OCI-LY3 (cell line): ENCODE measurements at regions not wholly inside any gene's neighbourhood (a gene's known extent, or its start where the extent isn't known, plus 50 kb on each side); places are given as distances from the start of the nearest gene placed in this dataset.

Source experiments
- H2AFZ ChIP-seq: fragments of 200-600, 300-600 bp; shearing (Covaris generic); 2 replicates; pipeline ENCODE4 v1.6.0; 2014; ENCODE audit warnings: antibody characterized with exemption, low read depth, low read length
- H3K27ac ChIP-seq: fragments of 200-600, 300-600 bp; sonication (generic); 2 replicates; pipeline ENCODE4 v1.5.1; 2014; ENCODE audit warnings: mild to moderate bottlenecking, low read length, moderate library complexity, mixed read lengths
- H3K27me3 ChIP-seq: fragments of 200-600, 300-600 bp; sonication (generic); 2 replicates; pipeline ENCODE4 v1.6.1; 2014; ENCODE audit warnings: low read depth, low read length, mixed read lengths
- H3K36me3 ChIP-seq: fragments of 200-600, 300-600 bp; sonication (generic); replicated peaks from 2 replicates; pipeline ENCODE3; 2014; ENCODE audit warnings: low read depth, low read length, mixed read lengths
- H3K4me1 ChIP-seq: fragments of 300-600, 200-600 bp; sonication (generic); 2 replicates; pipeline ENCODE4 v1.6.1; 2014; ENCODE audit warnings: low read length, mixed read lengths
- H3K4me2 ChIP-seq: fragments of 200-600, 300-600 bp; sonication (generic); 2 replicates; pipeline ENCODE4 v1.6.1; 2014; ENCODE audit warnings: low read length, mixed read lengths
- H3K4me3 ChIP-seq: fragments of 300-600, 200-600 bp; sonication (generic); 2 replicates; pipeline ENCODE4 v1.5.1; 2014; ENCODE audit warnings: antibody characterized with exemption, mild to moderate bottlenecking, low read length, moderate library complexity
- H3K79me2 ChIP-seq: fragments of 300-600, 200-600 bp; shearing (Covaris generic); 2 replicates; pipeline ENCODE4 v1.6.1; 2014; ENCODE audit warnings: mild to moderate bottlenecking, low read length, mixed read lengths
- H3K9ac ChIP-seq: fragments of 300-600, 200-600 bp; shearing (Covaris generic); 2 replicates; pipeline ENCODE4 v1.6.0; 2014; ENCODE audit warnings: mild to moderate bottlenecking, low read length, moderate library complexity
- H3K9me3 ChIP-seq: fragments of 200-600, 300-600 bp; shearing (Covaris generic); 2 replicates; pipeline ENCODE4 v1.6.1; 2014; ENCODE audit warnings: low read length, mixed read lengths; ENCODE audit not compliant: insufficient read depth
- H4K20me1 ChIP-seq: fragments of 200-600, 300-600 bp; sonication (generic); 2 replicates; pipeline ENCODE4 v1.6.1; 2016; ENCODE audit warnings: low read length, mixed read lengths; ENCODE audit not compliant: insufficient read depth
- EZH2phosphoT487 ChIP-seq: fragments of 200-600 bp; shearing (Covaris generic); IDR thresholded peaks from 2 replicates; pipeline ENCODE4 v1.6.1; 2018; ENCODE audit warnings: antibody characterized with exemption, mixed run types, low read depth
- TF ChIP-seq, protein P1 (sequence below): fragments of 200-600, 300-600 bp; sonication (generic); IDR thresholded peaks from 2 replicates; pipeline ENCODE4 v1.5.1; 2014; ENCODE audit warnings: antibody characterized with exemption, low read length, low read depth

GRCh38 chr9:89873801-89874200 is 269.0 kb downstream of the GADD45G start:
- Histone ChIP-seq H3K79me2 (no peaks in the 10 kb centered on the region), H3K4me3 (no peak overlapping the region), H3K4me2 (no peak overlapping the region), H3K27ac (no peak overlapping the region), H3K9ac (no peak overlapping the region), H3K9me3 (no peaks in the 10 kb centered on the region), H4K20me1 (no peaks in the 10 kb centered on the region), H3K27me3 (no peaks in the 10 kb centered on the region), H3K4me1 (no peaks in the 10 kb centered on the region), H2AFZ (no peak overlapping the region), H3K36me3 (no peaks in the 10 kb centered on the region)
- TF ChIP-seq, protein P1, sequence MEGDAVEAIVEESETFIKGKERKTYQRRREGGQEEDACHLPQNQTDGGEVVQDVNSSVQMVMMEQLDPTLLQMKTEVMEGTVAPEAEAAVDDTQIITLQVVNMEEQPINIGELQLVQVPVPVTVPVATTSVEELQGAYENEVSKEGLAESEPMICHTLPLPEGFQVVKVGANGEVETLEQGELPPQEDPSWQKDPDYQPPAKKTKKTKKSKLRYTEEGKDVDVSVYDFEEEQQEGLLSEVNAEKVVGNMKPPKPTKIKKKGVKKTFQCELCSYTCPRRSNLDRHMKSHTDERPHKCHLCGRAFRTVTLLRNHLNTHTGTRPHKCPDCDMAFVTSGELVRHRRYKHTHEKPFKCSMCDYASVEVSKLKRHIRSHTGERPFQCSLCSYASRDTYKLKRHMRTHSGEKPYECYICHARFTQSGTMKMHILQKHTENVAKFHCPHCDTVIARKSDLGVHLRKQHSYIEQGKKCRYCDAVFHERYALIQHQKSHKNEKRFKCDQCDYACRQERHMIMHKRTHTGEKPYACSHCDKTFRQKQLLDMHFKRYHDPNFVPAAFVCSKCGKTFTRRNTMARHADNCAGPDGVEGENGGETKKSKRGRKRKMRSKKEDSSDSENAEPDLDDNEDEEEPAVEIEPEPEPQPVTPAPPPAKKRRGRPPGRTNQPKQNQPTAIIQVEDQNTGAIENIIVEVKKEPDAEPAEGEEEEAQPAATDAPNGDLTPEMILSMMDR: no peak

- Histone ChIP-seq H3K4me3 (no peak overlapping the region), H2AFZ (no peak overlapping the region), H3K36me3 (no peaks in the 10 kb centered on the region)
Observed at GRCh38 chr9:89874351-89875321, 269.8 kb downstream of the GADD45G start.

DNA sequence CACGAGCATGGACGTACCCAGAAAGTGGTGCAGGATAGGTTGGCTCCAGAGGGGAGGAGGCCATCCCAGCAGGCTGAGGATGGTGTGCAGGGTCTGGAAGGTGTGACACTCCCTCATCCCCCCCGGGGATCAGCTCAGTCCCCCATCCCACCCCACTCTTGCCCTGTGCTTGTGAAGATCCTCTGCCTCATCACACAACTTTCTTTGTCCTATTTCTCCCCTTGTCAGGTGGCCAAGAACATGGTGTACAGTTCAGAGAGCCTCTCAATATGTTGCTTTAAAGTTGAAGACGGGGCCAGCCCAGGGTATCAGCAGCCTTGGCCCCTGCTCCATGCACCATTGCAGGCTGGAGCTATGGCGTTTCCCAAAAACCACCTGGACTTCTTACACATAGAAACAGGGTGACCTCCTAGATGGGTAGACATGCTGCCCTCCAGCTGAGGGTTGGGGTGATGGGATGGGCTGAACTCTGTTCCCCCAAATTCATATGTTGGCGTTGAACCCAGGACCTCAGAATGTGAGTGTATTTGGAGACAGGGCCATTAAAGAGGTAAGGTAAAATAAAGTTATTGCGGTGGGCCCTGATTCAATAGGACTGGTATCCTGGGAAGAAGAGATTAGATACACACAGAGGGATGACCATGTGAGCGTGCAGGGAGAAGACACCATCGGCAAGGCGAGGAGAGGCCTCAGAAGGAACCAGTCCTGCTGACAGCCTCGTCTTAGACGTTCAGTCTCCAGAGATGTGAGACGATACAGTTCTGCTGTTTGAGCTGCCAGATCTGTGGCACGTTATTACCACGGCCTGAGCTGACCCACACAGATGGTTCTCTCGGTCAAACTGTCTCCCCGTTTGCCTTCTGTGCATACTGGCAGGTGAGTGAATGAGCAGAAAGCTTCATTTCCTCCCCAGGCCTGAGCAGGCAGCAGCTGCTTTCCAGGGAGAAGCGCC is 272.5 kb downstream of the GADD45G start:
- no peak overlapping the region for H3K4me3 ChIP-seq
- no peaks in the 10 kb centered on the region for H4K20me1 ChIP-seq
- no peak overlapping the region for H2AFZ ChIP-seq
- H3K27ac ChIP-seq: no peak overlapping the region
- H3K9ac ChIP-seq: no peak overlapping the region
- no peaks in the 10 kb centered on the region for H3K4me1 ChIP-seq
- TF ChIP-seq, protein P1: no peak
- no peak for TF ChIP-seq EZH2phosphoT487
- H3K9me3 ChIP-seq: no peaks in the 10 kb centered on the region
- no peaks in the 10 kb centered on the region for H3K36me3 ChIP-seq
- H3K79me2 ChIP-seq: no peaks in the 10 kb centered on the region
- H3K27me3 ChIP-seq: no peaks in the 10 kb centered on the region
- H3K4me2 ChIP-seq: no peak overlapping the region

More at GRCh38 chr9:89874351-89875321, 269.8 kb downstream of the GADD45G start:
- no peaks in the 10 kb centered on the region for H4K20me1 ChIP-seq
- H3K27ac ChIP-seq: no peak overlapping the region
- no peak overlapping the region for H3K4me2 ChIP-seq
- no peaks in the 10 kb centered on the region for H3K27me3 ChIP-seq
- TF ChIP-seq EZH2phosphoT487: no peak
- TF ChIP-seq, protein P1: no peak
- no peaks in the 10 kb centered on the region for H3K79me2 ChIP-seq
- H3K9ac ChIP-seq: no peak overlapping the region
- H3K9me3 ChIP-seq: no peaks in the 10 kb centered on the region
- H3K4me1 ChIP-seq: no peaks in the 10 kb centered on the region

DNA sequence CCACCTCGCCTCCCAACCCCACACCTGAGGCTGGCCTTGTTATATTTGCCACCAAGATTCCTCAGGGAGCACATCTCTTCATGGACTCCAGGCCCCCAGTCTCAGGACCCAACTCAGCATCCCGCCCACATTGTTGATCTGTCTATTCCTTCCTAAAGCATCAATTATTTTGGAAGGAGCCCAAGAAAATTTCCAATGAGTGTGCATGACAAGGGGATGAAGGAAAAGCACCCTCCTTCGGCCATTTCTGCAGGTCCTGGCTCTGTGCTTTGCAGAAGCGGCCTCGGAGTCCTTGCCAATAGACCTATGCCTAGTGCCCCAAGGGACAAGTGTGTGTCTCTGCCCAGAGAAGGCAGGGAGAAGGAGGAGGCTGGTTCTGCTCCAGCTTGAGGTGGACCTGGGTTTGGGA is 273.2 kb downstream of the GADD45G start:
- Histone ChIP-seq H3K79me2 (no peaks in the 10 kb centered on the region), H3K36me3 (no peaks in the 10 kb centered on the region), H3K9me3 (no peaks in the 10 kb centered on the region), H3K4me2 (no peak overlapping the region), H3K4me3 (no peak overlapping the region), H3K27ac (no peak overlapping the region), H3K27me3 (no peaks in the 10 kb centered on the region), H4K20me1 (no peaks in the 10 kb centered on the region), H3K9ac (no peak overlapping the region), H2AFZ (no peak overlapping the region), H3K4me1 (no peaks in the 10 kb centered on the region)
- no peak for TF ChIP-seq EZH2phosphoT487
- TF ChIP-seq, protein P1: no peak
